Dermis blood vessel endothelial cell (primary cell): ENCODE measurements at regions not wholly inside any gene's neighbourhood (a gene's known extent, or its start where the extent isn't known, plus 50 kb on each side); places are given as distances from the start of the nearest gene placed in this dataset.

Experiments
- DNase-seq: peaks from one replicate; pipeline ENCODE4 v3.0.0; 2010

- no peak for DNase-seq
Observed at GRCh38 chr5:156230887-156231286, 96.1 kb upstream of the SGCD start.

- no peak for DNase-seq
Observed at GRCh38 chr5:156232251-156232869, 94.6 kb upstream of the SGCD start.

GRCh38 chr5:156237361-156237760, 89.6 kb upstream of the SGCD start:
- no peak for DNase-seq

DNA sequence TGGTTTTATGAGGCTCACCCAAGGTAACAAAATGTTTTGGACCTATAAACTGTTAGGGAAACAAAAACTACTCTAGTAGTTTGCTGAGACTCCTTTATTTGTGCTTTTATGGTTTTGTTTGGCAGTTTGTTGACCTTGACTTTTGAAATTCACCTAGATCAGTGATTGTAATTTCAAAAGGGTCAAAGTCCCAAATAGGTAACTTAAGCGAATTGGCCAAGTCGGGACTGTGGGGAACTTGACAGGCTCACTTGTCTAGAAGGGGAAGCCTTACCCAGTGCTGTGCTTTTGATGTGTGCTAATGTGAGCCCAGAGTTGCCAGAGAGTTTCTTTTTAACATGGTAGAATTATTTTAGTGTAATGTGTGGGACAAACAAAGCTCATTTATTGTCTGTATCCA, 87.2 kb upstream of the SGCD start:
- DNase-seq, result no peak

GRCh38 chr5:156240414-156240813, 86.5 kb upstream of the SGCD start:
- no peak for DNase-seq

- no peak for DNase-seq
Observed at GRCh38 chr5:156241266-156241665, 85.7 kb upstream of the SGCD start.

DNA sequence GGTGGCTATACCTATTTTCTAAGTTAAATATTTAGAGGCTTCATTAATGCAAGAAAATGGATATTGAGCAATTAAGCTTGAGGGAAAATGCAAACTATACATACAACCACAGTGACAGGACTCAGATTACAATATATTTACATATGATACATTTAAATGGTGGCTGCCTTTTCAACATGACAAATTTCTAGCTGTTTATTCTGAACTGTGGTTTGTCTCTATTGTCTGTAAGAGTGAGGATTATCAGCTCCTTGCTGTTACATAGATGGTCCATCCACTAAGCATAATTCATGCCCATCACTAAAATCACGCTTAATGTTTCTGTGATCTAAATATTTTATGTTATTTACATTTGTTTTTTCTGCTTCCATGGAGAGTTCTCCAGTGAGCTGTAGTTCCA, 81.1 kb upstream of the SGCD start:
- no peak for DNase-seq

DNA sequence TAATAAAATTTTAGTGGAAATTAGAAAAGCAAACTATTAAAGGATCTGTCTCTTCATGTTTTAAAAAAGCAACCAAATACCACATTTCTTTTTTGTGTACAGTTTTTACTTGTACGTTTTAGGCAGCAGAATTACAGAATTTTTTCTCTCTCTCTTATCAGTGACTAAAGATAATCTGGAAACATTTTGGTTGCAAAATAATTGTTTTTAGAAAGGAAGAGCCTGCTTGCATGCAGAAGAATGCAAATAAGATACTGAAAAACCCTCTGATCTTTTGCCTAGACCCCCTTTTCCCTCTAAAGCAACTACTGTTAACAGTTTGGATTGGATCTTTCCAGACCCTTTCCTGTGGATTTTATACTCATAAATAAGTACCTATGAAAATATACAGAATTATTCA, 75.9 kb upstream of the SGCD start:
- DNase-seq, result no peak

- DNase-seq, result no peak
Observed at GRCh38 chr5:156253130-156253529, 73.8 kb upstream of the SGCD start.

DNA sequence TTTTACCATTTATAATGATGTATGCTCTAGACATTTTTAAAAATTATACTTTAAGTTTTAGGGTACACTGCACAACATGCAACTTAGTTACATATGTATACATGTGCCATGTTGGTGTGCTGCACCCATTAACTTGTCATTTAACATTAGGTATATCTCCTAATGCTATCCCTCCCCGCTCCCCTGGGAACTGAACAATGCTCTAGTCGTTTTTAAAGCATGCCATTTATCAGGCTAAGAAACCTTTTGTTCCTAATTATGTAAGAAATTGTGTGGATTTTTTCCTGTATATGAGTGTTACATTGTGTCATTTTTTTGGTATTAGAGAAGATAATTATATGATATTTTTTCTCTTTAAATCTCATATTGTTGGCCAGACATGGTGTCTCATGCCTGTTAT, 72.8 kb upstream of the SGCD start:
- DNase-seq, result no peak

GRCh38 chr5:156256642-156257041, 70.3 kb upstream of the SGCD start:
- no peak for DNase-seq

DNA sequence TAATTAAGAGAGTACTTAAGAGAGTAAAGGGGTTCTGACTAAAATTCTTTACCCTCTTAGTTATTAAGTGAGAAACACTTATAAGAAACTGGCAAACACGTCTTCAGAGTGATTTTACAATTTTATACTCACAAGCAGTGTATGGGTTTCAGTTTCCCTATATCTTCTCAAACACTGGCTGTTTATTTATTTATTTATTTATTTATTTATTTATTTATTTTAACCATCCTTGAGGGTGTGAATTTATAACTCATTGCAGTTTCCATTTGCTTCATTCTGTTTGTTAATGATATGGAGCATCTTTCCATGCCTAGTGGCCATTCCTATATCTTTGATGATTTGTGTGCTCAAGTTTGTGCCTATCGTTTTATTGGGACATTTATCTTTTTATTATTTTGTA, 68.0 kb upstream of the SGCD start:
- no peak for DNase-seq

DNA sequence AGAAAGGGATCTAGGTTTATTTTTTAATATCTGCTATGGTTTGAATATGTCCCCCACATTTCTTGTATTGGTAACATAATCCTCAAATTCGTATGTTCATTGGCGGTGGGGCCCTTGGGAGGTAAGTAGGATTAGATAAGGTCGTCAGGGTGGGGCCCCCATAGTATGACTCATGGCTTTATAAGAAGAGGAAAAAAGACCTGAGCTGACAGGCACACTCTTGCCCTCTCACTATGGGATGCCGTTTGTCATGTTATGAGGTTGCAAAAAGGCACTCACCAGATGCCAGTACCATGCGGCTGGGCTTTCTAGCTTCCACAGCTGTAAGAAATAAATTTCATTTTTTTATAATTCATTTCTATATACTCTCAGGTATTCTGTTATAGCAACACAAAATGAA, 67.3 kb upstream of the SGCD start:
- DNase-seq, result no peak

- DNase-seq, result no peak
Observed at GRCh38 chr5:156261275-156261939, 65.6 kb upstream of the SGCD start.

GRCh38 chr5:156271569-156271968, 55.4 kb upstream of the SGCD start:
- DNase-seq, result no peak

- no peak for DNase-seq
Observed at GRCh38 chr5:156272139-156272538, 54.8 kb upstream of the SGCD start.

DNA sequence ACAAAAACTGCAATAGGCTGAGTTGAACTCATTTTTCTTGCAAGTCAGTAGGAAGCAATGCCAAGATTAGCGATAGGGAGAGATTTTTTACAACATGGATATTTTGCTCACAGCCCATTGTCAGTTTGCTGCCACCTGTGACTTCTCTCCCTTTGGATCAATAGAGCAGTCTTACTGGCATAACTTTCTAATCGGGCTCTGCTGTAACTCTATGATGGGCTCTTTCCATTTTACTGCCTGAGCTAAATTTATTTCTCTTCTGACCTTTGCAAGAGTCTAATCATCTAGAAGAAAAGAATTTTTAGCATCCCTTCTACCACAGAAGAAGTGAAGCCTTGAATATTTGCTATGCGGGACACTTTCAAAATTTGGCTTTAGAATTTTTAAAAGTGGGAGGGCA, 53.6 kb upstream of the SGCD start:
- DNase-seq, result no peak

GRCh38 chr5:156274453-156274852, 52.5 kb upstream of the SGCD start:
- DNase-seq, result no peak
